ENCODE measurements at regions not wholly inside any gene's neighbourhood (a gene's known extent, or its start where the extent isn't known, plus 50 kb on each side); places are given as distances from the start of the nearest gene placed in this dataset.
"Not testable (repeated sequence)": the region's sequence is repeated elsewhere in the genome, so short reads cannot be mapped to it uniquely, and the experiment has no call there.

DNA sequence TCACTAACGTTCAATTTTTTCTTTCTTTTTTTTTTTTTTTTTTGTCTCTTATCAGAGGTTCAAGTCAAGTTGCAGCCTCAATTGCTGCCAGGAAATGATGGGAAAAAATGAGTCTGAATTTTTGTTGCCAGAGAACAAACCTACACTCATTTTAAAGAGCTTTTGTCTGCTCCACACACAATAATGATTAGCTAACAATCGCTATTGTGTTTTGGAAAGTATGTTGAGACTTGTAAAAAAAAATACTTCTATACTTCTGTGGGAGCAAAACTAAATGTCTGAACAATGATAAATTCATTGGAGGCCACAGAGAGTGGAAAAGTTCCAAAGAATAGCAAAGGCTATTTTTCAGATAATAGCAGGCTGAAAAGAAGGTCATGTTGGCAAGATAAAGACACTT, 176.3 kb upstream of the LMCD1 start:
- intact Hi-C loops (cut with DNase I): no loop called here
- Histone ChIP-seq H3K27me3 (ENCODE audit: control insufficient read depth, insufficient read depth, low read length) (no peaks in the 10 kb centered on the region), H3K27ac (ENCODE audit: low read depth in 2 of 2, low read length in 2 of 2) (no peak overlapping the region), H3K36me3 (ENCODE audit: control insufficient read depth in 2 of 3, insufficient read depth in 3 of 3, low read length in 3 of 3) (no peaks in the 10 kb centered on the region), H3K4me3 (ENCODE audit: low read length in 3 of 3) (no peak overlapping the region), H3K9ac (ENCODE audit: low read length in 3 of 3) (no peak overlapping the region), H3K9me3 (ENCODE audit: control insufficient read depth in 2 of 3, insufficient read depth in 1 of 3, low read length in 3 of 3) (no peaks in the 10 kb centered on the region), H3K4me1 (ENCODE audit: control insufficient read depth in 2 of 3, insufficient read depth in 2 of 3, low read depth in 1 of 3, low read length in 3 of 3) (no peaks in the 10 kb centered on the region)
- FAIRE-seq: no peak
- no peak for DNase-seq
- TF ChIP-seq, protein P1, sequence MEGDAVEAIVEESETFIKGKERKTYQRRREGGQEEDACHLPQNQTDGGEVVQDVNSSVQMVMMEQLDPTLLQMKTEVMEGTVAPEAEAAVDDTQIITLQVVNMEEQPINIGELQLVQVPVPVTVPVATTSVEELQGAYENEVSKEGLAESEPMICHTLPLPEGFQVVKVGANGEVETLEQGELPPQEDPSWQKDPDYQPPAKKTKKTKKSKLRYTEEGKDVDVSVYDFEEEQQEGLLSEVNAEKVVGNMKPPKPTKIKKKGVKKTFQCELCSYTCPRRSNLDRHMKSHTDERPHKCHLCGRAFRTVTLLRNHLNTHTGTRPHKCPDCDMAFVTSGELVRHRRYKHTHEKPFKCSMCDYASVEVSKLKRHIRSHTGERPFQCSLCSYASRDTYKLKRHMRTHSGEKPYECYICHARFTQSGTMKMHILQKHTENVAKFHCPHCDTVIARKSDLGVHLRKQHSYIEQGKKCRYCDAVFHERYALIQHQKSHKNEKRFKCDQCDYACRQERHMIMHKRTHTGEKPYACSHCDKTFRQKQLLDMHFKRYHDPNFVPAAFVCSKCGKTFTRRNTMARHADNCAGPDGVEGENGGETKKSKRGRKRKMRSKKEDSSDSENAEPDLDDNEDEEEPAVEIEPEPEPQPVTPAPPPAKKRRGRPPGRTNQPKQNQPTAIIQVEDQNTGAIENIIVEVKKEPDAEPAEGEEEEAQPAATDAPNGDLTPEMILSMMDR (IDR thresholded peaks at IDR 0.05; ENCODE audit: borderline replicate concordance, extremely low read depth, insufficient read depth): no peak

DNA sequence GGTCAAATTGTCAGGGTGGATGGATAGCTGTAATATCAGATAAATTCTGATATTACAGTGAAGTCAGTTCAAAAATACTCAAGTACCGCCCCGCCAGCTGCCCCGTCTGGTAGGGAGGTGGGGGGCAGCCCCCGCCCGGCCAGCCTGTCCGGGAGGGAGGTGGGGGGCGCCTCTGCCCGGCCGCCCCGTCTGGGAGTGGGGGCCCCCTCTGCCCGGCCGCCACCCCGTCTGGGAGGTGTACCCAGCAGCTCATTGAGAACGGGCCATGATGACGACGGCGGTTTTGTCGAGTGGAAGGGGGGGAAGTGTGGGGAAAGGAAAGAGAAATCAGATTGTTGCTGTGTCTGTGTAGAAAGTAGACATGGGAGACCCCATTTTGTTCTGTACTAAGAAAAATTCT, 175.8 kb upstream of the LMCD1 start:
- intact Hi-C loops (cut with DNase I); H3K9ac ChIP-seq (ENCODE audit: low read length in 3 of 3); FAIRE-seq; H3K4me1 ChIP-seq (ENCODE audit: control insufficient read depth in 2 of 3, insufficient read depth in 2 of 3, low read depth in 1 of 3, low read length in 3 of 3); H3K27ac ChIP-seq (ENCODE audit: low read depth in 2 of 2, low read length in 2 of 2); DNase-seq; H3K36me3 ChIP-seq (ENCODE audit: control insufficient read depth in 2 of 3, insufficient read depth in 3 of 3, low read length in 3 of 3); H3K9me3 ChIP-seq (ENCODE audit: control insufficient read depth in 2 of 3, insufficient read depth in 1 of 3, low read length in 3 of 3); H3K27me3 ChIP-seq (ENCODE audit: control insufficient read depth, insufficient read depth, low read length); H3K4me3 ChIP-seq (ENCODE audit: low read length in 3 of 3): not testable (repeated sequence)

DNA sequence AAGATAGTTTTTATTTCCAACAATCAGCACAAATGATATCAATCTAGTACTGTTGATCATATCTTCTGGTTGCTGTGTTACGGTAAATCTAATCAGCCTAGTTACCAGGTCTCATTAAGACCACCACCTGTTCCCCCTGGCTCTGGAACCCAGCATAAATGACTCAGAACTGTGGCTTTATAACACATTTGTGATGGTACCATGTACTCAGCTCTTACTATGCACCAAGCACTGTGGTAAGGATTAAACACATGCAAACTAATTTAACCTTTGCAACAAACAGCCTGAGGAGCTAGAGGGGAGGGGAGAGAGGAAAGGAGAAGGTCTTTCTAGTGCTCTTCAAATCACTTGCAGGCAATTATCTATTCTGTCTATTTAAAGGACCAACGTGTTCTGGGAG, 173.9 kb upstream of the LMCD1 start:
- no peak overlapping the region for H3K9ac ChIP-seq (ENCODE audit: low read length in 3 of 3)
- H3K4me3 ChIP-seq (ENCODE audit: low read length in 3 of 3): no peak overlapping the region
- no peaks in the 10 kb centered on the region for H3K27me3 ChIP-seq (ENCODE audit: control insufficient read depth, insufficient read depth, low read length)
- FAIRE-seq: no peak
- intact Hi-C loops (cut with DNase I): no loop called here
- no peaks in the 10 kb centered on the region for H3K9me3 ChIP-seq (ENCODE audit: control insufficient read depth in 2 of 3, insufficient read depth in 1 of 3, low read length in 3 of 3)
- no peaks in the 10 kb centered on the region for H3K36me3 ChIP-seq (ENCODE audit: control insufficient read depth in 2 of 3, insufficient read depth in 3 of 3, low read length in 3 of 3)
- TF ChIP-seq, protein P1 (IDR thresholded peaks at IDR 0.05; ENCODE audit: borderline replicate concordance, extremely low read depth, insufficient read depth): no peak
- H3K27ac ChIP-seq (ENCODE audit: low read depth in 2 of 2, low read length in 2 of 2): no peak overlapping the region
- no peak for DNase-seq
- no peaks in the 10 kb centered on the region for H3K4me1 ChIP-seq (ENCODE audit: control insufficient read depth in 2 of 3, insufficient read depth in 2 of 3, low read depth in 1 of 3, low read length in 3 of 3)

DNA sequence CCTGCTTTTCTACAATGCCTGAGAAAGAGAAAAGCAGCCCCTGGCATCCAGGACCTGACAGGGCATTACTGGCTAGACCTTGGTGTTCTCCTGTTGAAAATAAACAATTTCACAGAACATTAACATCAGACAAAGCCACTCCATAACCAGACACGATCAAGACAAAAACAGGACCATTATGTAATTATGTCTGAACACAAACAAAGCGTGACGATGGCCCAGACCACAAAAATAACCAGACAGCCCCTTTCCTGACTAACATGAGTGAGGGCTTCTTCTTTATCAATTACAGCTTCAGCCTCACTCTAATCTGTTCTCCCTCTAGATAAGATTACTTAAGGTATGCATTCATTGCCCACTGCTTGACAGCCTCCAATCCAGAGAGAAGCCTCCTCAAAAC, 172.7 kb upstream of the LMCD1 start:
- H3K4me3 ChIP-seq (ENCODE audit: low read length in 3 of 3): no peak overlapping the region
- H3K36me3 ChIP-seq (ENCODE audit: control insufficient read depth in 2 of 3, insufficient read depth in 3 of 3, low read length in 3 of 3): no peaks in the 10 kb centered on the region
- no peak overlapping the region for H3K27ac ChIP-seq (ENCODE audit: low read depth in 2 of 2, low read length in 2 of 2)
- TF ChIP-seq, protein P1 (IDR thresholded peaks at IDR 0.05; ENCODE audit: borderline replicate concordance, extremely low read depth, insufficient read depth): no peak
- H3K9me3 ChIP-seq (ENCODE audit: control insufficient read depth in 2 of 3, insufficient read depth in 1 of 3, low read length in 3 of 3): no peaks in the 10 kb centered on the region
- DNase-seq (no peak), FAIRE-seq (no peak)
- H3K27me3 ChIP-seq (ENCODE audit: control insufficient read depth, insufficient read depth, low read length): no peaks in the 10 kb centered on the region
- H3K9ac ChIP-seq (ENCODE audit: low read length in 3 of 3): no peak overlapping the region
- H3K4me1 ChIP-seq (ENCODE audit: control insufficient read depth in 2 of 3, insufficient read depth in 2 of 3, low read depth in 1 of 3, low read length in 3 of 3): no peaks in the 10 kb centered on the region
- intact Hi-C loops (cut with DNase I): no loop called here

Measured in kidney (tissue), 13 donors.